ENCODE measurements at regions not wholly inside any gene's neighbourhood (a gene's known extent, or its start where the extent isn't known, plus 50 kb on each side); places are given as distances from the start of the nearest gene placed in this dataset.

DNA sequence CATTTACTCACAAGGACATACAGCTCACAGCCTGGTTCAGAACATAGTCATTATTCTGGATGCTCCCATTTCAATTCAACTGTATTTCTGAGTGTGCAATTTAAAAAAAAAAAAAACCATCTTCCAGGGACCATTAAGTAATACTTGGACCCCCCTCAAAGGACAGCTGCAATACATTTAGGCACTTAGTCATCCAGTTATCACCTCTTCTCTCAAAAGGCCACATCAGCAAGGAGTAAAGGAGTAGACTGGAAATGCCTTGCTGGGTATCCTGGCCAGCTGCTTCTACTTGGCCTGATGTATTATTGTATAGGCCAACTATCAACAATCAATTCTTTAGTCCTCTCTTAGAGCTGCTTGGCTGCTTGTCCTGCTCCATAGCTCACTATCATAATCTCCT, 211.4 kb upstream of the SETMAR start:
- Histone ChIP-seq H3K18ac (ENCODE audit: low read depth, low read length) (no peak overlapping the region), H4K91ac (ENCODE audit: insufficient read depth, low read depth, low read length) (no peak overlapping the region), H2BK20ac (ENCODE audit: low read depth, low read length) (no peak overlapping the region), H3K27me3 (ENCODE audit: control insufficient read depth, insufficient read depth, low read length) (no peaks in the 10 kb centered on the region), H3K4me2 (ENCODE audit: low read depth, low read length) (no peak overlapping the region), H4K8ac (ENCODE audit: low read depth in 2 of 2, low read length in 2 of 2) (no peak overlapping the region), H2AK9ac (replicated peaks; ENCODE audit: low read depth, low read length, poor library complexity) (no peak overlapping the region), H3K27ac (ENCODE audit: insufficient read depth, low read length) (no peak overlapping the region), H2BK5ac (ENCODE audit: low read depth, low read length, poor library complexity, severe bottlenecking) (no peak overlapping the region), H3K79me1 (ENCODE audit: low read depth in 1 of 2, low read length in 2 of 2) (no peaks in the 10 kb centered on the region), H4K20me1 (ENCODE audit: insufficient read depth, low read length) (no peaks in the 10 kb centered on the region), H2AK5ac (ENCODE audit: low read depth, low read length) (no peak overlapping the region), H3K9me1 (ENCODE audit: insufficient read depth, low read length) (no peaks in the 10 kb centered on the region), H2BK120ac (ENCODE audit: low read depth, low read length) (no peak overlapping the region), H4K5ac (ENCODE audit: low read depth, low read length) (no peak overlapping the region), H3K9ac (ENCODE audit: low read depth, low read length) (no peak overlapping the region), H3K4me3 (ENCODE audit: insufficient read depth, low read depth, low read length) (no peak overlapping the region), H3K4ac (ENCODE audit: low read depth, low read length) (no peak overlapping the region), H2AFZ (replicated peaks; ENCODE audit: low read length, poor library complexity) (no peak overlapping the region), H3K36me3 (ENCODE audit: control insufficient read depth, insufficient read depth, low read length) (no peaks in the 10 kb centered on the region), H3K56ac (ENCODE audit: extremely low read depth, insufficient read depth, low read length) (no peak overlapping the region), H3K9me3 (ENCODE audit: control insufficient read depth, insufficient read depth, low read length) (peaks cover 7% of the 10 kb centered on the region; the same call in 1 of the 2 replicates), H3K4me1 (ENCODE audit: control insufficient read depth, insufficient read depth, low read length) (no peaks in the 10 kb centered on the region), H2BK15ac (ENCODE audit: low read depth, low read length) (no peak overlapping the region), H3K23ac (ENCODE audit: low read depth, low read length) (no peak overlapping the region), H3K14ac (replicated peaks; ENCODE audit: low read depth, low read length) (no peak overlapping the region)
- intact Hi-C loops (cut with micrococcal nuclease), result no loop called here
- in situ Hi-C loops (cut with MboI; ENCODE audit: low sequenced_read_pairs), result no loop called here
- dilution Hi-C loops (cut with HindIII; ENCODE audit: low sequenced_read_pairs, unreplicated experiment), result no loop called here
- no TSS peak for BruUV-seq (replicated peaks)
- DNase-seq, result no peak
- ChIA-PET POLR2A (ENCODE audit: unreplicated experiment) (no interaction called here), CTCF (no interaction called here)
- TF ChIP-seq MAFK (IDR thresholded peaks at IDR 0.05; ENCODE audit: low read depth, low read length) (no peak), CEBPB (IDR thresholded peaks at IDR 0.05; ENCODE audit: low read depth, low read length) (no peak), POLR2A (IDR thresholded peaks at IDR 0.05; ENCODE audit: low read depth, low read length) (no peak), MAZ (IDR thresholded peaks at IDR 0.05; ENCODE audit: borderline replicate concordance, low read depth, low read length) (no peak), SMC3 (IDR thresholded peaks at IDR 0.05; ENCODE audit: low read depth, low read length) (no peak), MXI1 (IDR thresholded peaks at IDR 0.05; ENCODE audit: borderline replicate concordance, low read depth, low read length) (no peak), FOS (IDR thresholded peaks at IDR 0.05; ENCODE audit: low read depth, low read length) (no peak), RCOR1 (IDR thresholded peaks at IDR 0.05; ENCODE audit: insufficient replicate concordance, low read length) (no peak), CHD1 (IDR thresholded peaks at IDR 0.05; ENCODE audit: low read depth, low read length) (no peak), RFX5 (IDR thresholded peaks at IDR 0.05; ENCODE audit: low read depth, low read length) (no peak), RAD21 (IDR thresholded peaks at IDR 0.05; ENCODE audit: low read length) (no peak), USF2 (IDR thresholded peaks at IDR 0.05; ENCODE audit: low read depth, low read length) (no peak), NFE2L2 (IDR thresholded peaks at IDR 0.05; ENCODE audit: low read depth, low read length) (no peak), BHLHE40 (IDR thresholded peaks at IDR 0.05; ENCODE audit: low read depth, low read length) (no peak)
- TF ChIP-seq, protein P1, sequence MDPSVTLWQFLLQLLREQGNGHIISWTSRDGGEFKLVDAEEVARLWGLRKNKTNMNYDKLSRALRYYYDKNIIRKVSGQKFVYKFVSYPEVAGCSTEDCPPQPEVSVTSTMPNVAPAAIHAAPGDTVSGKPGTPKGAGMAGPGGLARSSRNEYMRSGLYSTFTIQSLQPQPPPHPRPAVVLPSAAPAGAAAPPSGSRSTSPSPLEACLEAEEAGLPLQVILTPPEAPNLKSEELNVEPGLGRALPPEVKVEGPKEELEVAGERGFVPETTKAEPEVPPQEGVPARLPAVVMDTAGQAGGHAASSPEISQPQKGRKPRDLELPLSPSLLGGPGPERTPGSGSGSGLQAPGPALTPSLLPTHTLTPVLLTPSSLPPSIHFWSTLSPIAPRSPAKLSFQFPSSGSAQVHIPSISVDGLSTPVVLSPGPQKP (IDR thresholded peaks at IDR 0.05; ENCODE audit: borderline replicate concordance, low read depth, low read length), result no peak
- TF ChIP-seq, protein P2, sequence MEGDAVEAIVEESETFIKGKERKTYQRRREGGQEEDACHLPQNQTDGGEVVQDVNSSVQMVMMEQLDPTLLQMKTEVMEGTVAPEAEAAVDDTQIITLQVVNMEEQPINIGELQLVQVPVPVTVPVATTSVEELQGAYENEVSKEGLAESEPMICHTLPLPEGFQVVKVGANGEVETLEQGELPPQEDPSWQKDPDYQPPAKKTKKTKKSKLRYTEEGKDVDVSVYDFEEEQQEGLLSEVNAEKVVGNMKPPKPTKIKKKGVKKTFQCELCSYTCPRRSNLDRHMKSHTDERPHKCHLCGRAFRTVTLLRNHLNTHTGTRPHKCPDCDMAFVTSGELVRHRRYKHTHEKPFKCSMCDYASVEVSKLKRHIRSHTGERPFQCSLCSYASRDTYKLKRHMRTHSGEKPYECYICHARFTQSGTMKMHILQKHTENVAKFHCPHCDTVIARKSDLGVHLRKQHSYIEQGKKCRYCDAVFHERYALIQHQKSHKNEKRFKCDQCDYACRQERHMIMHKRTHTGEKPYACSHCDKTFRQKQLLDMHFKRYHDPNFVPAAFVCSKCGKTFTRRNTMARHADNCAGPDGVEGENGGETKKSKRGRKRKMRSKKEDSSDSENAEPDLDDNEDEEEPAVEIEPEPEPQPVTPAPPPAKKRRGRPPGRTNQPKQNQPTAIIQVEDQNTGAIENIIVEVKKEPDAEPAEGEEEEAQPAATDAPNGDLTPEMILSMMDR (conservative IDR thresholded peaks at IDR 0.05; ENCODE audit: low read depth, low read length), result no peak
- ATAC-seq (ENCODE audit: low read depth), result no peak

Data from IMR-90 (cell line).